HS-27A (cell line): ENCODE measurements at regions not wholly inside any gene's neighbourhood (a gene's known extent, or its start where the extent isn't known, plus 50 kb on each side); places are given as distances from the start of the nearest gene placed in this dataset.
"Not testable (repeated sequence)": the region's sequence is repeated elsewhere in the genome, so short reads cannot be mapped to it uniquely, and the experiment has no call there.

Experiments
- DNase-seq: peaks from one replicate; pipeline ENCODE4 v3.0.0-alpha.2; 2012; ENCODE audit warnings: low read depth, missing footprints

DNA sequence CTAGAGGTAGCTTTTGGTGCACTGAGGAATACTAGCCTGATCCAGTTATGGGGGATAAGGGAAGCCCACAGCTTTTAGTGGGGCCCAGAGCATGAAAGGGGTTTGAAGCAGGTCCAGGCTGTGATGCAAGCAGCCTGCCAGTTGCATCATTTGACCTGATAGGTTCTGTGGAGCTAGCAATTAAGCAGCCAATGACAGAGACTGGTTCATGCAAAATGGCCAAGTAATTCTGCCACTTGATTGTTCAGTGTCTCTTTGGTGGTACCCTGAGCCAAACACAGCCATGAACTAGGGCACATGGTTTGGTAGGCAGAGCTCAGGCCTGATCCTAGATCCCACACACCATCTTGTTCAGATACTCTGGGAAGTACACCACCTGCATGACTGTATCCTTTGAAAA, 91.0 kb upstream of the PRR23C start:
- DNase-seq, result no peak

DNA sequence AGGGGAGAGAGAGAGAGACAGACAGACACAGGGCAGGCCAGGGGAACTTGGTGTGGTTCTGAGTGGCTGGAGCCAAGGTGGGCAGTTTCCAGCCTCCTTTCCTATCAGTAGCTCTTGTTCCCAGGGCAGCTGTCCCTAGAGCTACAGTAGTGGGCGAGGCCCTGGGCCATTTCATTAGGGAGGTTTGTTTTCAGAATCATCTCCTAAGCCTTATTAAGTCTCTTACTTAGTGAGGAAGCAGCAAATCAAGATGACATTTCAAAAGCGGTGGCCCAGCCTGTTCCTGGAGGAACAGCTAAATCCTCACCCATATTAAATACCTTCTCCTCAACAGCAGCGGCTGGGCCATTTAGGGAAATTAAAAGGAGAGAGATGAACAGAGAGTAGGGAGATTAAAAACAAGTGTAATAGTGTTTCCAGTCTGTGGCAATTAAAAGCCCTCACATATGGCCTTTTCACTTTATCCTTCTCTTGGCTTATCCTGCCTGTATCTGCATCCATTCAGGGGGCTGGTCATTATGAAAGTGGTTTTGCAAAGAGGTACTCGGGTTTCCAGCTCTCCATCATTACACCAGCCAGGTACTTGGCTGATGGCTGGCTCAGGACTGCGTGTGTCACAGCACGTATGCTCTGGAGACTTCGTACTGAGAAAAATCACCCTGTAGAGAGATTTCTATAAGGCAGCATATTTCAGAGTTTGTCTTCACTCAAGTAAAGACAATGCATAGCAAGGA, 91.9 kb upstream of the PRR23C start:
- DNase-seq, result no peak

DNA sequence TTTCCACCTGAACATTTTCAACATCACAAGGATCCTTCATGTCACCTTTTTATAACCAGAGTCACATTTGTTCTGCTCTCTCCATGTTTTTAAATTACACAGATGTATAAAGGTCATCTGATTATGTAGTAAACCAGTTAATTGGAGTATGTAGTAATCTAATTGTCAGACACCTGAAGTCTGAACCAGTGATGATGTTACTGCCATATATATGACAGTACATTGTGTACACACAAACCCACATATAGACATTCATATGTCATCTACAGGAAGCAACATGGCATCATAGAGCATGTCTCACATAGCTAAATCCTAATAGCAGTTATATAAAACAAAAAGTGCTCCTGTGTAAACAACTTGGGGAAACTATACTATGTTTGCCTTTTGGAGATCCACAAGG, 95.9 kb upstream of the PRR23C start:
- DNase-seq, result no peak

DNA sequence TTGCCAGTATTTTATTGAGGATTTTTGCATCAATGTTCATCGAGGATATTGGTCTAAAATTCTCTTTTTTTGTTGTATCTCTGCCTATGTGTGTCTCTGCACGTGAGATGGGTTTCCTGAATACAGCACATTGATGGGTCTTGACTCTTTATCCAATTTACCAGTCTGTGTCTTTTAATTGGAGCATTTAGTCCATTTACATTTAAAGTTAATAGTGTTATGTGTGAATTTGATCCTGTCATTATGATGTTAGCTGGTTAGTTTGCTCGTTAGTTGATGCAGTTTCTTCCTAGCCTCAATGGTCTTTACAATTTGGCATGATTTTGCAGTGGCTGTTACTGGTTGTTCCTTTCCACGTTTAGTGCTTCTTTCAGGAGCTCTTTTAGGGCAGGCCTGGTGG, 101.3 kb upstream of the PRR23C start:
- DNase-seq, result not testable (repeated sequence)

DNA sequence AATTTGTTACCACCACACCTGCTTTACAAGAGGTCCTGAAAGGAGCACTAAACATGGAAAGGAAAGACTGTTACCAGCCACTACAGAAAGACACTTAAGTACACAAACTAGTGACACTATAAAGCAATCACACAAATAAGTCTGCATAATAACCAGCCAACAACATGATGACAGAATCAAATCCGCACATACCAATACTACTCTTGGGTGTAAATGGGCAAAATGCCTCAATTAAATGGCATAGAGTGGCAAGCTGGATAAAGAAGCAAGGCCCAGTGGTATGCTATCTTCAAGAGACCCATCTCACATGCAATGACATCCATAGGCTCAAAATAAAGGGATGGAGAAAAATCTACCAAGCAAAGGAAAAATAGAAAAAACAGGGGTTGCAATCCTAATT, 106.8 kb upstream of the PRR23C start:
- no peak for DNase-seq

DNA sequence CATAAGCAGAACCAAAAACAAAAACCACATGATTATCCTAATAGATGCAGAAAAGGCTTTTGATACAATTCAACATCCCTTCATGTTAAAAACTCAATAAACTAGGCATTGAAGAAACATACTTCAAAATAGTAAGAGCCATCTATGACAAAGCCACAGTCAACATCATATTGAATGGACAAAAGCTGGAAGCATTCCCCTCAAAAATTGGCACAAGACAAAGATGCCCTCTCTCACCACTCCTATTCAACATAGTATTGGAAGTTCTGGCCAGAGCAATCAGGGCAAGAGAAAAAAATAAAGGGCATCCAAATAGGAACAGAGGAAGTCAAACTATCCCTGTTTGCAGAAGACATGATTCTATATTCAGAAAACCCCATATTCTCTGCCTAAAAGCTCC, 108.7 kb upstream of the PRR23C start:
- DNase-seq, result not testable (repeated sequence)

DNA sequence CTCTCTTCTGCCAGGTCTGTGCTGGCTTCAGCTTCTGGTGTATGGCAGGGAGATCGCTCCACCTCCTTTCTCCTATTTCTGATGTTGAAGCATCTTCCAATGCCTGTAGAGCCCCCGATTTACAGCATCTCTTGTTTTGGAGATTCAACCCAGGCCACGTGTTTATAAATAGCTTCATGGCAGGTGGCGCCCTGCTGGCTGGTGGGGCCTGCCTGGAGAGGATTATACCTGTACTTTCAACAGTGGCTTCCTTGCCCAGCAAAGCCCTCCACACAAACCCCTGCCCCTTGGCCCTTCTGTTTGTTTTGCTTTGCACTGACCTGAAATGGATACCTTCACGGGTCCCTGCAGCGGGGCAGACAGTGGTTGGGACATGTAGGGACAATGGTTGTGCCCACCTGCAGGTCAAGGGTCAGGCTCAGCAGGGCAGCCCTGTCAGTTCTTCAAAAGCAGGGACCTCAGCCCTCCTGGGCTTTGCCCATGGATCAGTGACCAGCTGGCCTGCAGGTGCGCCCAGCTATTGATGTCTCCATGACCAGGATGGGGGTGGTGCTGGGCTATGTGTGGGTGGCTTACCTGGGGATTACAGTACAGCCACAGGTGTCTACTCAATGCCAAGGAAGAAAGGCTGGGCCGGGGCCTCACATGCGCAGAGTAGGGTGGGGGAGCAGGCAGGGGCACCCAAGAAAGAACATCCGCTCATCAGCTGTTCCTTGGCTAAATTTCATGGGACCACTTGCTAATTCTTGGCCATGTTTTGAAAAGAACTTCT, 112.7 kb upstream of the PRR23C start:
- no peak for DNase-seq

DNA sequence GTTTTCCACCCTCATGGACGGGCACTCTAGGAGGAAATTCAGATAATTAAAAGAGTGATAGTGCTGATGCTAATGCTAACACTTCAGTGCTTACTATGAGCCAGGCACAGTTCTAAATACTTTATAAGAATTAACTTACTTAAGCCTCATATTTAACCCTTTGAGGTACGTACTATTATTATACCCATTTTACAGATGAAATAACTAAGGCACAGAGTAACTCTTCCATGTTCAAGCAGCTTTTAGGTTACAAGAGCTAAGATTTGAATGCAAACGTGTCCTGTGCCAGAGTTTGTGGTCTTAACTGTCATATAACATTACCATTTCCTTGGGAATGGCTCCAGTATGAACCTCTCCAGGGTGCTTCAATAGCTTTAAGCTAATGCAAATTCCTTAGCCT, 114.7 kb upstream of the PRR23C start:
- DNase-seq, result no peak

DNA sequence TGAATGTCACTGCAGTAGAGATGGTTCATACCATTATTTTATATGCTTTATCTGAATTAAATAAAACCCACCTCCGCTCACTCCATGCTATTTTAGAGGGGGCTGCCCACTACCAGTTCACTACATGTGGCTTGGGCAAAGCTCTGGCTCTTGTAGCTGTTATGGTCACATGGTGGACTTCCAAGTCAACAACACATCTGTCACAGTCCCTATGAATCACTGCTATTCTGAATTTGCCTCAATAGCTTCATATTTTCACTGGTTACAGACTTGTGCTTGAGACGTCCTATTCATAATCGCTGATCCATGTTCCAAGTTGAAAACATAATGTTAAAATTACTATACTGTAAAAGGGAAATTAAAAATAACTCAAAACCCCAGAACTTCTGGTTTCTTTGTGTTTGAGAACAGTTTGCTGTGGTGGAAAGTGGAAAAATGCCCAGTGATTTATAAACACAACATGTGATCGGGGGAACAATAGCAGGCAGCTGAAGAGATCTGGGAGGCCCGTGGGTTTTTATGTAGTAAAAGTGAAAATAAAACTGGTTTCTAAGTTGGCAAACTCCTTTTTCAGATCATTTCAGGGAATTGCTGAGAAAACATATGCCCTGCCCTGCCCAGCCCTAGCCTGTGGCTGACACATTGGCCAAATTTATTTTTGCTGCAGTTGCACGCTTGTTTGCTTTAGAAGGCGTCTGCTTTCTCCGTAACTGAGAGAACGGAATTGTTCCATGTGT, 128.8 kb upstream of the PRR23C start:
- DNase-seq, result no peak

DNA sequence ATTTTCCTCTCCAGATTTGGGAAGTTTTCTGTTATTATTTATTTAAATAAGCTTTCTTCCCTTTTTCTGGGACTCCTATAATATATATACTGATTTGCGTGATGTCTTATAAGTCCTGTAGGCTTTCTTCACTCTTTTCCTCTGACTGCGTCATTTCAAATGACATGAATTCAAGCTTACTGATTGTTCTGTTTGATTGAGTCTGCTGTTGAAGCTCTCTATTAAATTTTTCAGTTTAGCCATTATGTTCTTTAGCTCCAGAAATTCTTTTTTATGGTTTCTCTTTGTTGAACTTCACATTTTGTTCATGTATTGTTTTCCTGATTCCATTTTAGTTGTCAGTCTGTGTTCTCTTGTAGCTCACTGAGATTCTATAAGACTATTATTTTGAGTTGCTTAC, 135.8 kb upstream of the PRR23C start:
- no peak for DNase-seq

DNA sequence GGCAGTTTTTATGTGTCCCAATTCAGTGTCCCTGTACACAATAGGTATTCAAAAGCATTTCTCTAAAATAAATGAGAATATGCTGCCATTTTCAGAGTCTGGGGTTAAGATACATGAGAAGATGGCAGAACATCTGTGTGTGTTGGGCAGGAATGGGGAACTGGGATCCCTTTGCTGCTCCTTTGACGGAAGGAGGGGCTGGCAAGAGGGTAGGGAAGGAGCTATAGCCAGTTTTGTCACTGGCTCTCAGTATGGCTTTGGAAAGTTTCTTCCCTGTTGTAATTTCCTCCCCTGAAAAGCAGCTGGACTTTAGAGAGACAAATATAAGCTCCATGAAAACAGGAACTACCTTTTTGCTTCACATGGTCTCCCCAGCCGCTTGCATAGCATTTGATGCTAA, 137.5 kb upstream of the PRR23C start:
- DNase-seq, result no peak

DNA sequence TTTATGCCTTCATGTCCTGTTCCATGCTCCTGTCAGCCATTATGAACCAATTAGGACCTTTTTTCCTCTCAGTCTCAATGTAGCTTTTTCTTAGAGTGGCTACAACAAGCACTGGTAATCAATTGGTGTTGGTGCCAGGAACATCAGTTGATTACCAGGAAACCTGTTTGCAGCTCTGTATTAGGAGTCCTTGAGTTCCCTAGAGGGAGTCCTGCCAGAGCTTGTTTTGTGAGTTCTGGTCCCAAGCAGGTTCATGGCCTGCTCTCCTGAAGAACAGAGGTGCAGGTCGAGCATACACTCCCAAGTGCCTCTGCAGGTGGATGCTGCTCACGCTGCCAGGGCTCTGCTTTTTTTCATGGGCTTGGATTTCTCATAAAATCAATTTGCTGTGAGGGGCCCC, 137.9 kb upstream of the PRR23C start:
- no peak for DNase-seq

DNA sequence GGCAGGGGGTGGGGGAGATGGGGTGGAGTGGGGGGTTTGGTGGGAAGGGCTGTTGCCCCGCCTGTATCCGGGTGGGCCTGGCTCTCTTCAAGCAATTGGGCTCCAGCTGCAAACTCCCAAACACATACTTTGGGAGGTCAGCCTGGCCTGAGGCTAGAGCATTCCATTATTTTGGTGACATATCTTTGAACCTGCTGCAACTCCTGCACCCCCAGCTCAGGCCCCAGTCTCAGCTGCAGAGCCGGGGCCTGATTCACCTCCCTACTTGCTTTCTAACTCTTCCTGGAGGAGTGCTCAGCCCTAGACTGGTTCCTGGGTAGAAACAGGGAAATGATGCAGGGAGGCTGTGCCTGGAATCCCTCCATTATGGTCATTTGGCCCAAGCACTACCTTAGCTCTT, 140.8 kb upstream of the PRR23C start:
- no peak for DNase-seq

DNA sequence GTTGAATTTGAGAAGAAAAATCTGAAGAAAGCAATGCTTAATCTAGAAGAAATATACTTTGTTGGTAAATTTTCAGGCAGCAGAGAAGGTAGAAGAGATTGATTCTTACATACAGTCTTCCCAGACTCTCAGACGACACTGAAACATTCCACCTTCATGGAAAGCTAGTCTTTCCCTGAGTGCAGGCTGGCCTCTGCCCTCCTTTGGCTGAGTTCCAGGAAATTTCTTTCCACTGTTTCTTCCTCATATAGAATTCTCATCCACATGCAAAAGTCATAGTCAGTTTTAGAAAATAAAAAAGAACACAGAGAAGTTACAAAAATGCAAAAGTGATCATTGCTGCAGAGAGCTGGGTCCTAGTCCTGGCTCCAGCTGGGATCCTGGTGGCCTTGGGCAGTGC, 142.5 kb upstream of the PRR23C start:
- no peak for DNase-seq

DNA sequence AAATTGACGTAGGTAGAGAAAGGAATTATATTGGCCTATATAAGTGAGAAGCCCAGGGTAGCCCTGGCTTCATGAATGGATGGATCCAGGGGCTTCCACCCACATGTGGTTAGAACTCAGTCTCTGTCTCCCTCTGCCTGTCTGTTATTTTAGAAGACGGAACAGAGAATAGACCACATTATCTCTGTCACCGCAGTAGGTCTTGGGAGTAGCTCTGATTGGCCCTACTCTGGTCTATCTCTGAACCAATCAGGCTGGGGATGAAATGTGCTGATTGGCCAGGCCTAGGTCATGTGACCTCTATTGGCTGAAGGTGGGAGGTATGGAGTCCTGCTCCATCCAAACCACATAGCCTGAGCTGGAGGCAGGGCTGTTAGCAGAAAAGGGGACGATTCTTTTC, 143.0 kb upstream of the PRR23C start:
- DNase-seq, result no peak

DNA sequence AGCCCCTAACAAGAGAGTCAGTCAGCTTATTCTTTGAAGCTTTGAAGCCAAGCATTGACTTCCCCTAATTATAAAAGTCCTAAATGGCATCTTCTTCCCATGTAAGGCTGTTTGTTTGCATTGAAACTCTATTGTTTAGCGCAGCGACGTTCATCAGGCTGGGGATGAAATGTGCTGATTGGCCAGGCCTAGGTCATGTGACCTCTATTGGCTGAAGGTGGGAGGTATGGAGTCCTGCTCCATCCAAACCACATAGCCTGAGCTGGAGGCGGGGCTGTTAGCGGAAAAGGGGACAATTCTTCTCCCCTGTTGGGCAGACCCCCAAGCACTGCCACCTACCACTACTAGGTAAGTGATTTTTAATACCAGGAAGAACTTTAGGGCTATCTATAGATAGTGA, 145.3 kb upstream of the PRR23C start:
- no peak for DNase-seq

DNA sequence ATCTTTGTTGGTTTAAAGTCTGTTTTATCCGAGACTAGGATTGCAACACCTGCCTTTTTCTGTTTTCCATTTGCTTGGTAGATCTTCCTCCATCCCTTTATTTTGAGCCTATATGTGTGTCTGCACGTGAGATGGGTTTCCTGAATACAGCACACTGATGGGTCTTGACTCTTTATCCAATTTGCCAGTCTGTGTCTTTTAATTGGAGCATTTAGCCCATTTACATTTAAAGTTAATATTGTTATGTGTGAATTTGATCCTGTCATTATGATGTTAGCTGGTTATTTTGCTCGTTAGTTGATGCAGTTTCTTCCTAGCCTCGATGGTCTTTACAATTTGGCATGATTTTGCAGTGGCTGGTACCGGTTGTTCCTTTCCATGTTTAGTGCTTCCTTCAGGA, 149.4 kb upstream of the MRPS22 start:
- not testable (repeated sequence) for DNase-seq

DNA sequence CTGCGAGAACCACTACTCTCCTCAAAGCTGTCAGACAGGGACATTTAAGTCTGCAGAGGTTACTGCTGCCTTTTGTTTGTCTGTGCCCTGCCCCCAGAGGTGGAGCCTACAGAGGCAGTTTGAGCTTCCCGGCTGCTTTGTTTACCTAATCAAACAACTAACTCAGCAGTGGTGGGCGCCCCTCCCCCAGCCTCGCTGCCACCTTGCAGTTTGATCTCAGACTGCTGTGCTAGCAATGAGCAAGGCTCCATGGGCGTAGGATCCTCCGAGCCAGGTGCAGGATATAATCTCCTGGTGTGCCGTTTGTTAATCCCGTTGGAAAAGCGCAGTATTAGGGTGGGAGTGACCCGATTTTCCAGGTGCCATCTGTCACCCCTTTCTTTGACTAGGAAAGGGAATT, 147.7 kb upstream of the MRPS22 start:
- not testable (repeated sequence) for DNase-seq

DNA sequence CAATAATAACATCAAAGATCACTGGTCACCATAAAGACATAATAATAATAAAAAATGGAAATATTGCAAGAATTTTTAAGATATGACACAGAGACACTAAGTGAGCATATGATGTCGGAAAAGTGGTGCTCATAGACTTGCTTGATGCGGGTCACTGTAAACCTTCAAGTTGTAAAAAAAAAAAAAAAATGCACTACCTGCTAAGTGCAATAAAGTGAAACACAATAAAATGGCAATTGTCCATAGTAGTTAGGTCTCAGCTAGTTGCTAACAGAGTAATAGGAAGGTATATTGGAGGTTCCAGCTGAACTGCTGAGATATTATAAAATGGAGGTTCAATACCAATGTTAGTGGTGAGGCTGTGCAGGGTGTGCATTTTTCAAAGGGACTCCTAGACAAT, 146.6 kb upstream of the MRPS22 start:
- no peak for DNase-seq

DNA sequence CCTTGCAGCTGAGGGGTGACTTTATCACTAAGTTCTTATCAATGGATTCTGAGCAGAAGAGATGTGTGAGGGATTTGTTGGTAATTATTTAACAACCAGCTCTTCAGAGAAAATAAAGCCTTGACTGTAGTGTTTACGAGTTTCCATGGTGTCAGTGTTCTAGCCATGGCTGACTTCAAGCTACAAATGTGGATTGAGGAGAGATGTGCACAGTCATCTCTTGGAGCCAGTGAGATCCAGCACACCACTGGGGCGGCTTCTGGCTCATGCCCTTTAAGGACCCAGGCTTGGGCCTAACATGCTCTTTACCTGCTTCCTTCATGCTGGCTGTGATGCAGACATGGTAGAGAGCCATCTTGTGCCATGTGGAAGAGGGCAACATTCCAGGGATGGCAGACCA, 145.6 kb upstream of the MRPS22 start:
- DNase-seq, result no peak

DNA sequence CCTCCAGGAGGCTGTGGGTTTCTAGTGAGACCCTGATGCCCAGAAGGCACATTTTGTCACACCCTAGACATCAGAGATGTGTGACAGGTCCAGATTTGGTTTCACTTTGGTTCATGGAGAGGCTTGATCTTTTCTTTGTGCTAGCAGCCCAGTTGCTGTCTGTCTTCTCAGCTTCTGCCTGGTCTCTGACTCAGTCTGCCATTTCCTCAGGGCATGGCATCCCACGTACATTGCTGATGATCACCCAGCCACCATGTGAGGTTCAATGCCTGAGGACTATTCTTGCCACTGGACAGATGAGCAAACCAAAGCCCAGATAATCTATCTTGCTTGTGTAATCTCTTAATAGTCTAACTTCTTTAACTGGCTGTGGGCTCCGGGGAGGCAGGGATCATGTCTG, 144.9 kb upstream of the MRPS22 start:
- DNase-seq, result no peak

DNA sequence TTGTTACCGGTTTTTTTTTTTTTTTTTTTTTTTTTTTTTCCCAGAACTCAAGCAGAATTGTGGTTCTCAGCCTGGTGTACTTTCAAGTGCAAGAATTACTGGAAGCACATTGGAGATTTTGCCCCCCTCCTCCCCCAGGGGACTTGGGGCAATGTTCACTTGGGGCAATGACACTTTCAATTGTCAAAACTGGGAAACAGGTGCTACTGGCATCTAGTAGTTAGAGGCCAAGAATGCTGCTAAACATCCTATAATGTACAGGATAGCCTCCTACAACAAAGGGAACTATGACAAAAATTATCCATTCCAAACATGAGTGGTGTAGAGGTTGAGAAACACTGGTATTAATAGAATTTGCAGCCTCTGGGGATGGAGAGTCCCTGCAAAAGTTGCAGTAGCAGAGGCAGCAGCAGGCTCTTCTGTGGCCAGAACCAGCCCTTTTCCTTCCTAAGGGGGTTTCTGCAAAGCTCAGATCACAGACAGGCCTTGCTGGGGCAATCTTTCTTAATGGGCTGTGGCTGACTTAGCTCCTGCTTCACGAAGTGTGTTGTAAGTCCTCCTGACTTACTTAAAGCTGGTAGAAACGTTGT, 144.3 kb upstream of the MRPS22 start:
- DNase-seq, result no peak
